ENCODE measurements at regions not wholly inside any gene's neighbourhood (a gene's known extent, or its start where the extent isn't known, plus 50 kb on each side); places are given as distances from the start of the nearest gene placed in this dataset.

- TF ChIP-seq NANOG (IDR thresholded peaks at IDR 0.05; ENCODE audit: insufficient read depth, low read depth, low read length, poor library complexity, severe bottlenecking), result no peak
- TF ChIP-seq EP300 (IDR thresholded peaks at IDR 0.05; ENCODE audit: borderline replicate concordance in 1 of 2, low read depth in 2 of 2, low read length in 2 of 2), result no peak
- no peak for TF ChIP-seq RXRA (IDR thresholded peaks at IDR 0.05; ENCODE audit: insufficient read depth, low read depth, low read length)
- no peak for TF ChIP-seq SP2 (IDR thresholded peaks at IDR 0.05; ENCODE audit: low read length)
- no peak for TF ChIP-seq SIX5 (IDR thresholded peaks at IDR 0.05; ENCODE audit: low read depth, low read length)
- TF ChIP-seq SUZ12 (IDR thresholded peaks at IDR 0.05; ENCODE audit: low read length), result no peak
- no peak for TF ChIP-seq CHD7 (IDR thresholded peaks at IDR 0.05; ENCODE audit: insufficient replicate concordance, low read length)
These were observed 64.0 kb downstream of the BOLA3 start (continued) for GRCh38 chr2:74083750-74084149.
